Activated CD8-positive, alpha-beta T cell treated with anti-CD3 and anti-CD28 coated beads, Interleukin-2, amount 10 ng/mL, durations not matched to agents 7 days and 5 days (primary cell): ENCODE measurements at regions not wholly inside any gene's neighbourhood (a gene's known extent, or its start where the extent isn't known, plus 50 kb on each side); places are given as distances from the start of the nearest gene placed in this dataset.

Experiments
- ATAC-seq: fragments of 150-1000 bp; cut with Tn5 transposase; one replicate; pipeline ENCODE4 v1.10.0; 2021; ENCODE audit warnings: moderate library complexity
- CTCF ChIA-PET: fragments of 350-600 bp; sonication (Branson Sonifier 250); formaldehyde crosslinking; loops from one replicate; lab custom pipeline; 2021; ENCODE audit warnings: antibody characterized with exemption; lab: Charles Lee
- POLR2A ChIA-PET: fragments of 350-600 bp; sonication (Branson Sonifier 250); formaldehyde crosslinking; loops from one replicate; lab custom pipeline; 2021; ENCODE audit warnings: antibody characterized with exemption; lab: Charles Lee
- DNase-seq: peaks from one replicate; pipeline ENCODE4 v3.0.0-alpha.2; 2020
- H3K27ac Mint-ChIP-seq: one replicate; pipeline ENCODE4 v1.8.0; 2021; ENCODE audit warnings: mild to moderate bottlenecking, mixed read lengths
- H3K27me3 Mint-ChIP-seq: one replicate; pipeline ENCODE4 v1.8.0; 2021; ENCODE audit warnings: low read depth, mixed read lengths
- H3K36me3 Mint-ChIP-seq: one replicate; pipeline ENCODE4 v1.8.0; 2021; ENCODE audit warnings: low read depth, mixed read lengths
- H3K4me1 Mint-ChIP-seq: one replicate; pipeline ENCODE4 v1.8.0; 2021; ENCODE audit warnings: low read depth, mixed read lengths
- H3K4me3 Mint-ChIP-seq: one replicate; pipeline ENCODE4 v1.8.0; 2021; ENCODE audit warnings: mild to moderate bottlenecking, mixed read lengths
- H3K9me3 Mint-ChIP-seq: one replicate; pipeline ENCODE4 v1.8.0; 2022; ENCODE audit warnings: mixed read lengths; ENCODE audit not compliant: insufficient read depth

DNA sequence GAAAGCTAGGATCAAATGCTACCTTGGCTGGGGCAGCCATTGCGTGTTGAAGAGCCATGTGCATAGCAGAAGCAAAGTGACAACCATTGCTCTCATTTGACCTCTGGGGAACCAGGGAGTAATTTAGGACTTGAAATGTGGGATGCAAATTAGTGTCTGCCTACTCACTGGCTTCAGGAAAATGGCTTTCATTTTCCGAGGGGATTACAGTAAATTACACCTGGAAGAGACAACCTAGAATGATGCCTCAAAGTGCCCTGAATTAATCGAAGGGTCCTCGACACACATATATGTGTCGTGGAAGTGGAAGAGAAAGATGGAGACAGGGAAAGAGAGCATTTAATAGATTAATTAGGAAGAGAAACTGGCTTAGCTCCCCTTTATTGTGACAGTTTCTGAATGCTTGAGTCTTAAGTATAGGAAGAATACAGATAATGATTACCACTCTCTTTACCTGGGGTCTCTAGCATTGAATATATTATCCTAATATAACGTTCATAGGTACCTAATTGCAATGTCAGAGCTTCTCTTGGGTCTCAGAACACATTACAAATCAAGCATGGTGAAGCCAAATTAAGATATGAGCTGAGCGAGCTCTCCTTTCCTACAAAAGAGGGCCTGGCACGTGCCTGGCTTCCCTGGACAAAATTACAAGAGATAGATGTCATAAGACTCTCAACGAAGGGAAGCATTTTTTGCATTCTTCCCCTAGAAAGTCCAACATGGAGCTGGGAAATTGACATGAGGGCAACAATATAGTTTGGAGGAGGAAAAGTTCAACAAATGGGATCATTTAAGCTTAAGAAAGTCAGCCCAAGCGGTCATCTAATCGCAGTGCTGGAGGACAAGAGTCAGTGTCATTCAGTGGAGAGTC, 59.5 kb downstream of the MYCN start:
- CTCF ChIA-PET, result no interaction called here
- Mint-ChIP-seq H3K4me3 (no peak overlapping the region), H3K27ac (no peak overlapping the region), H3K9me3 (no peaks in the 10 kb centered on the region), H3K27me3 (no peaks in the 10 kb centered on the region), H3K4me1 (no peaks in the 10 kb centered on the region), H3K36me3 (no peaks in the 10 kb centered on the region)
- DNase-seq (no peak), ATAC-seq (no peak)
- POLR2A ChIA-PET, result no interaction called here

DNA sequence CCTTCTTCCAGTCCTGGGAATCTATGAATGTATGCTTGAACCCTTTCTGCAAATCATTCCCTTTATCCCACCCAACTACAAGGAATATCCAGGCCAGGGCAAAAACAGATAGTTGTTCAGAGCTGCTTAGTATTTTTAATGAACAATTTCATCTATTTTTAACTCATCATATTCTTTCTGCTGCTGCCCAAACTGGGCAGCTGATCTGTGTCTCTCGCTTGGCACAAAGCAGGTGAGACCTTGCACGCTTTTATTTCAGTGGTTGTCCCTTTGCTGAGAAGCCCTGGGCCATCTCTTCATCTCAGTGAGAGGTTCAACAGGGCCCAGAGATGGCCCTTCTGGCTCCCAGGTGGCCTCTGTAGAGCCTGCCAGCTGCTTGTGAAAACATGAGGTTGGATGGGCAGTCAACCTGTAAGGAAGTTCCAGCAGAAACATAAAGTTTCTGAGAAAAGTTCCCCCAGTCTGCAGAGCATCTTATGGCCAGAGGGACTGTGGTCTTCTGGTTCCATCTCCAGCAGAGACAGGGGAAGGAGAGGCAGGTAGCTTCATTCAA, 57.5 kb downstream of the MYCN start:
- ATAC-seq, result no peak
- H3K36me3 Mint-ChIP-seq, result no peaks in the 10 kb centered on the region
- H3K4me3 Mint-ChIP-seq, result no peak overlapping the region
- no peaks in the 10 kb centered on the region for H3K4me1 Mint-ChIP-seq
- no peak overlapping the region for H3K27ac Mint-ChIP-seq
- CTCF ChIA-PET, result no interaction called here
- POLR2A ChIA-PET, result no interaction called here
- H3K27me3 Mint-ChIP-seq, result no peaks in the 10 kb centered on the region
- no peak for DNase-seq
- no peaks in the 10 kb centered on the region for H3K9me3 Mint-ChIP-seq

DNA sequence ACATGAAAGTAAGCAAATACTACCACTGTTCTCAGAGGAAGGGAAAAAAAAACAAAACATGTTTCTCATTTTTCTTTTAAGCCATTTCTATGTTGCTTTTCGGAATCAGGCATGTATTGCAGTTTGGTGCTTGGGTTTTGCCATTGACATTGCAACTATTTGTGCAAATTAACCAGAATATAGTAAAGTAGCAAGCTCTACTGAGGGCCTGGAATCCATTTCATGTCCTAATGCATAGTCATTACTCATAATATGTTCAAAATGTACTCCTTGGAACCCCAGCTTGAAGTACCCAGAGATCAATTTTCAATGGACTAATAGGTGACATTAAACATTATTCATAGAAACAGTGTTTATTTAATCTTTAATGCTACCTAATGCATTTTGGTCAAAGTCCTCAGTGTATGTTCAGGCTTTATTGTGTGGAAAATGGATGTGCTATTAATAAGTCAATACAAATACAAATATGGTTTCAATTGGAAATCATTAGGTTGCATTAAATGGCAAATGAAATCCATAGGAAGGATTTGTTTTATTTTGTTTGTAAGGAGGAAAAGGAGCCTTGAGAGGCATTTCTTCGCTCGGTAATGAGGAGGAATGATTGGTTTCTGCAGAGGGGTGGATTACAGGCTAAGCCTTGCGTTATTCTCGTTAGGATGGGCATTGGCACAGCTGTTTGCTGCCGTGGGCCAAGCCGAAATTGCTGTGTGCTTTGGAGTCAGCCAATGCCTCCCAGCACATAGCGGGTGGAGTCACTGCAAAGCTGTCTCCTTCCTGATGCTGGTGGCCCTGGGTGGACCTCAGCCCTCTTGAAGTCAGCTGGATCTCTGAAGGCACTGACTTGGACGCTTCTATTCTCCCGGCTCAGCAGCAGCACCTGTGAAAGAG, 56.4 kb downstream of the MYCN start:
- no peak overlapping the region for H3K4me3 Mint-ChIP-seq

More for the DNA sequence above, 56.4 kb downstream of the MYCN start:
- no peaks in the 10 kb centered on the region for H3K9me3 Mint-ChIP-seq
- H3K27me3 Mint-ChIP-seq, result no peaks in the 10 kb centered on the region
- ChIA-PET POLR2A (no interaction called here), CTCF (no interaction called here)
- ATAC-seq, result no peak
- no peak overlapping the region for H3K27ac Mint-ChIP-seq
- no peaks in the 10 kb centered on the region for H3K36me3 Mint-ChIP-seq
- no peaks in the 10 kb centered on the region for H3K4me1 Mint-ChIP-seq
- no peak for DNase-seq
